DMS79 (cell line): ENCODE measurements at regions not wholly inside any gene's neighbourhood (a gene's known extent, or its start where the extent isn't known, plus 50 kb on each side); places are given as distances from the start of the nearest gene placed in this dataset.
A peak's percentile ranks its signal among the peaks of the same experiment; 100 is the strongest.

Experiments
- DNase-seq: peaks from one replicate; lab custom pipeline; 2025; lab: John Stamatoyannopoulos, UW

- peak; percentile 48 for DNase-seq
These were observed 163.8 kb upstream of the KLF14 start for GRCh38 chr7:130897515-130898419.

GRCh38 chr7:130899071-130899560, 165.1 kb upstream of the KLF14 start:
- no peak for DNase-seq

GRCh38 chr7:130899638-130900401, 165.8 kb upstream of the KLF14 start:
- no peak for DNase-seq

- no peak for DNase-seq
These were observed 166.6 kb upstream of the KLF14 start for GRCh38 chr7:130900471-130901076.

- peak; percentile 39 for DNase-seq
These were observed 167.3 kb upstream of the KLF14 start for GRCh38 chr7:130901209-130901783.

- no peak for DNase-seq
These were observed 168.8 kb upstream of the KLF14 start for GRCh38 chr7:130902755-130903357.

GRCh38 chr7:130903358-130903974, 169.5 kb upstream of the KLF14 start:
- no peak for DNase-seq

- no peak for DNase-seq
These were observed 170.2 kb upstream of the KLF14 start for GRCh38 chr7:130904031-130904757.

- no peak for DNase-seq
These were observed 170.8 kb upstream of the KLF14 start for GRCh38 chr7:130904792-130905191.

GRCh38 chr7:130906575-130906974, 172.6 kb upstream of the KLF14 start:
- no peak for DNase-seq

- no peak for DNase-seq
These were observed 173.4 kb upstream of the KLF14 start for GRCh38 chr7:130907439-130907838.

GRCh38 chr7:130908345-130909160, 174.5 kb upstream of the KLF14 start:
- DNase-seq, result no peak

- no peak for DNase-seq
These were observed 175.3 kb upstream of the KLF14 start for GRCh38 chr7:130909161-130909836.

- no peak for DNase-seq
These were observed 176.1 kb upstream of the KLF14 start for GRCh38 chr7:130909881-130910672.

- no peak for DNase-seq
These were observed 177.2 kb upstream of the KLF14 start for GRCh38 chr7:130910949-130911944.

GRCh38 chr7:130912082-130912861, 178.3 kb upstream of the KLF14 start:
- DNase-seq, result no peak
